GM18499 (cell line): ENCODE measurements at regions not wholly inside any gene's neighbourhood (a gene's known extent, or its start where the extent isn't known, plus 50 kb on each side); places are given as distances from the start of the nearest gene placed in this dataset.
"Not testable (repeated sequence)": the region's sequence is repeated elsewhere in the genome, so short reads cannot be mapped to it uniquely, and the experiment has no call there.

Source experiments
- ATAC-seq: cut with Tn5 transposase; IDR thresholded peaks from one replicate; pipeline ENCODE4 v1.9.1; 2021; ENCODE audit warnings: moderate number of reproducible peaks; ENCODE audit not compliant: insufficient read depth, unreplicated experiment

DNA sequence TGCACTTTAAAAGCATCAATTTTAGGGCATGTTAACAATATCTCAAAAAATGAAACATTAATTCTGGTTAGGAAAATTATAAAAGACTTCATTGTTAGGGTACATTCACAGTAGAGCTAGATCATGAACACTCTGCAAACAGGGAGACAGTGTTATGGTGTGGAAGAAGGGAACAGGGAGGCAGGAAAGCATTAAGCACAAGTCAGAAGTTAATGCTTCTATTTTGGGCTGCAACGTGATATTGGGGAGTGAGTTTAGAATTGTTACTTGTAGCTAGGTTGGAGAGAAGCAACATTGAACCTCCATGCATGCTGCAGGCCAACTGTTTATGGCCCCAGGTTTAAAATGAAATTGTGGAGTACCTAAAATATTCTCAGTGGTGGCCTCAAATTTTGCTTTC is 278.1 kb upstream of the NMUR2 start:
- no peak for ATAC-seq

DNA sequence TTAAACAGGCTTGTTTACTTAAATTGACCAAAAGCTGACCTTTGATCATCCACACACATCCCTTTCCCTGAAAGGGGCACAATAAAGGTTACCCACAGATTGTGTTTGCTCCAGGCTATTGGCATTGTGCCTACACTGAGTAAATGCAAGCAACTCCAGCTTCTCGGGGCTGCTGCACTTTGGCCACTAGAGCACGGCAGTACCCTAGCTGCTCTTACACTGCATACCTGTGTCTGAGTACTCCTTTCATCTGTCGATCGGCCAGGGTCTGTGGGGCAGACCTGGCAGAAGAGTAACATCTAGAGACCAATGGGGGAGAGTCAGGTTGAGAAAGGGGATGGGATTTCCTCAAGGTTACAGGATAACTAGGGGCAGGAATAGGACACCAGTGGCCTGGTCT is 281.9 kb upstream of the NMUR2 start:
- ATAC-seq = no peak

DNA sequence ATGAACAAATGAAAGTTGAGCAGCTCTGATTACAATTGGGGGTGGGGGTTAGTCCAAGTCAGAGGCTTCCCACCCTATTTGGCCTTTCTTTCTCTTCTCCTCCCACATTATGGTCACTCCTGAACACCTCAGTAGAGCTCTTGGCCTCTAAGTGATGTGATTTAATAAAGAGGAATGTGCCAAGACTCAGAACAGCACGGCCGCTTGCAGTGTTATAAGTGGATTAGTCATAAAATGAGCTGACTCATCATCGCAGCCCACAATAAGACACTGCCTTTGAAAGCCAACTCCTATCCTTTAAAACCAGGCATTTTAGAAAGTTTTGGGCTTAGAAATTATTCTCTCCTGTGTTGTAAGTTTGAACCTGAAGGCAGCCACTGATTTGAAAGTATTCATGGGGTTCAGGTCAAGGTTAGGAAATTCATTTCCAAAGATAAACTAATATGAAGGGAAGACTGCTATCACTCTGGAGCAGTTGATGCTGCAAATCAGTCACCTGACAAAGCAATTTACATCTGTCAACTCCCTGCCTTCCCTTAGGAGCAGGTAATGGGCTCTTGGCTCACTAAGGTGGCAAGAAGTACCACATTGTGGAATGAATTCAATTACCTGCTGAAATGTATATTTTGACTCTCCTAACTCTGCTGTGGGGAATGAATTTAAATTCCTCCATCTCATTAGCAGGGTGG is 283.6 kb upstream of the NMUR2 start:
- no peak for ATAC-seq

DNA sequence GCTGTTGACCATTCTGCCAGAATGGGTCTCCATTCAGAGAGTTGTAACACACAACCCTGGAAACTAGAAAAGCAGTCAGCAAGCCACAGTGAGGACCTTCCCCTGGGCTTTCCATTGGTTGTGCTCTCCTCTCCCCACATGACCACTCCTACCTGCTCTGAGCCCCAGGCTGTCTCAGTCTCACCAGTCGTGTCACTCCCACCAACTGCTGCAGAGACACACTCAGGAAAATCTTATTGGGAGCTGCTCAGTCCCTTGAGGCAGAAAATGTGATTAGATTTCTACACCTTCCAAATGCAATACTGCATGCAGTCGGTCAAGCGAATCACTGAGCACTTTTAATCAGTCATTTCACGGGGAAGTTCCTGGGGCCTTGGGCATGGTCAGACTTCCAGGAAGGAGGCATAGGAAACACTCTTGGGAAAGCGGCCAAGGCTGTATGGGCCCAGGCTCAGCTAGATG is 284.2 kb upstream of the NMUR2 start:
- no peak for ATAC-seq

DNA sequence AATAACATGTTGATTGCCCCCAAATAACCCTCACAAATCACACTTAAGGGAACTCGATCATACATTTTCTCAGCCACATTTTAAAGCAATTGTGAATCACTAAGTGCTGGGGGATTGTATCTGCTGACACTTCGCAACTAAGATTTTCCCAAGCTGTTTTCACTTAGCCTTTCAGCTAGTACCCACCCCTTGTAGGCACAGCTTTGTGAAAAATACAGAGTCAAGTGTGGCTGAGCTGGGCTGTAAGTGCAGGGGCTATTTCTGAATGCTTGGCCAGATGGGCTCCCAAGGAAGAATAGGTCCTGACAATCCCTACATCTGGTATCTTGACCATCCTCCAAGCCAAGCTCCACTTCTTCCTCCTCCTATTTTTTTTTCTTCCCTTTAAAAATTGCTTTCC is 289.2 kb upstream of the NMUR2 start:
- no peak for ATAC-seq

DNA sequence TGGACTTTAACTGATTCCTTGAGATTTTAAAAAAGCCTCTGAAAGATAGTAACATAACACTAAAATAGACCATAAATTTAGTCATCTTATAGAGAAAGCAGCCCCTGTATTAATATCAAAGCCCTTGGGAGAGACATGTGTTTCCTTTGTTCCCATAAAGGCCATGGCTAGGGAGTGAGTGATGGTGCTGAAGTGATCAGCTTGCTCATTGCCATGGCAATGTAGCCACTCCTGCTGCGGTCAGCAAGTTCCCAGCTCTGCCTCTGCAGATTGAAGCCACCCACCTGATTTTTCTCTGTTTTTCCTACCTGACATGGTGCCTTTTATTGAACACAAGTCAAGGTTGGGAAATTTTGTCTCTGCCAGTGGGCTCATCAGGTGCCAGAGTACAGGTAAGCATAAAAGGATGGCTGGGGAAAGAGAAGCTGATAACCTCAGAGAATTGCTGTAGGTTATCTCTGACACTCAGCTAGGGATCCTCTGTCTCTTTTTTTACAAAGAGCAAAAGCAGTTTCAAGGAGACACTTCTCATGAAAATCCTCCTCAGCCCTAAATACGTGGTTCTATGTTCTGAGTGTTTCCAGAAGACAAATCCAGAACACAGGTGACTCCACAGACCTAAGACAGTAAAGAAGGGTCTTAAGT is 296.3 kb upstream of the NMUR2 start:
- ATAC-seq = no peak

DNA sequence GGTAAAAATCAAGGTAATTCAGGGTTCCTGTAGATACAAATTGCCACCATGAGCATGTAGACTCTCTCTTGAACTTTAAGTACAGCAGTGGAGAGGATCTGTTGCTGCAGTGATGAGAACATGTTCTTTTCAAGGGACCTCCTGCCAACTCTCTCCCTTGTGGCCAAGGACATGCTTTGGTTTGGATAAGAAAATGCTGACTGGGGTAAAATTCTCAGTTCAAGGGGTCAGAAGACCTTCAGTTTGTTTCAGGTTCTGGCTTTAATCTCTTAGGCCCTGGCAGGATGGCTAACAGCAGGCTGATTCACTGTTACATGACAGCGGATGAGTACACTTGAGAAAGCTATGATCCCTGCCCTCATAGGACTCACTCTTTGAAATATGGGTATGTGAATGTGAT is 299.2 kb upstream of the NMUR2 start:
- ATAC-seq = no peak

DNA sequence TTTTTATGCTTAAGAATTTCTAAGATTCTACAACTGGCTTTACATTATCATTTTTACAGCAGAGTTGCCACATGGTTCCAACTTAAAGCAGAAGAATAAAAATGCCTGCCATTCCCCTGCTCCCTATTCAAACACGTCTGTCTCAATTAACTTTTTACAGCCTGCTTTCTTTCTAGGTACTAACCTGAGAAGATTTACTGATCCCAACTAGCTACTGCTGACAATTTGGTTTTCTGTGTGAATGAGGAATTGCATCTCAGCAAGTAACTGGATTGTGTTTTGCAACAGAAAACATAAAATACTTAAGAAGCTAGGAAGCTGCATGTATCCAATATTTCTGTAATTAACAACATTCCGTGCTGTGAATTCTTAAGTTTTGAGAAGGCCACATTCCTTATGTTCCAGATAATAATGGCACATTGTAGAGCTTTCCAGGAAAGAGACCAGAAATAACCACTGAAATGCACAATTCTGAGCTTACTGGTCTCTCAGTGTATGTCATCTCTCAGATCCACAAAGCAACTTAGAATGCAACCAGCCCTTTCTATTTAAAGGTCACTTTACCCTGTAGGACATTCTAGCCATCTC is 306.8 kb upstream of the NMUR2 start:
- no peak for ATAC-seq

DNA sequence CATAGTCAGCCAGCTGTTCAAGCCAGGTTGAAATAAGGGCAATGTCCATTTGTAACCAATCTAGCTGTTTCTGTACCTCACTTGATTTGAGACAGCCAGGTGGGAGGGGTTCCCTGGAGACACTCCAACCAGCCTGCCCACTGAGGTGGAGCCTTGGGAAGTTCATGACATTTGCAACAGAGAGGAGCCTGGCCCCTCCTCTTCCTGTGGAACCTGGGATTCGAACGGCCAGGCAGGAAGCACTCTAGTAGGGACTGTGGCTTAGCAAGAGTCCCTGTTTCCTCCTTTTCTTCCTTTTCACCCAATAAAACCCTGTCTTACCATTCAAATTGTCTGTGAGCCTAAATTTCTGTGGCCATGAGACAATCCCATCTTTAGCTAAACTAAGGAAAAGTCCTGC is 312.3 kb upstream of the NMUR2 start:
- no peak for ATAC-seq

DNA sequence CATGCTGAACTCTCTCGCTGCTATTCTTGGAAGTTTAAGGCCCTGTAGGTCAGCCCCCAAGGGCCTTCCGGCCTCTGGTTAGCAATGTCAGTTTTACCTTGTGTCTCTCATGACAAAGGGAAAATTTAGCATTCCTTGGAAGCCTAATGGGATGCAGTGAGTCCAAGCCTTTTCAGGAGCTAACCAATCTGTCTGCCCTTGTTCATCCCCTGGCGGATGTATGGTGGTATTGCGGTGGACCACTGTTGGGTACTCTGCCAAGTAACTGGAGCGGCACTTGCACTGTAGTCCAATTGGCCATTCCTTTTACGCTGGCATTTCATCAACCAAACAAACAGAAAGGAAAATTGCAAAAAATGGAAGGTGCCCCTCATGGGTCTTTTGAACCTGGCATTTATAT is 318.4 kb upstream of the NMUR2 start:
- ATAC-seq = no peak

DNA sequence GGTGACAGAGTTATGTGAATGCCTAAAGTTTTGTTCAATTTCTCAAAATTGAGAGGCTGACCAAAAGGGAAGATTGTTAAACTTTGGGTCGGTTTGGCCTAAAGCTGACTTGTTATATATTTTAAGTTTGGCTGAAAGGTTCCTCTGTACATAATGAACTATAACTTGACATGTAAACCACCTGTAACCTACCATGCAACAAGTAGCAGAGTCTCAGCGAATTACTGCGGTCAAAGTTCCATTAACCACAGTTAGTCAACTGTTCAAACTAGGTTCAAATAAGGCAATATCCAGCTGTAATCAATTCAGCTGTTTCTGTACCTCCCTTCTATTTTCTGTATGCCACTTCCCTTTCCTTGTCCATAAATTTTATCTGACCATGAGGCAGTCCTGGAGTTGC is 325.1 kb upstream of the NMUR2 start:
- ATAC-seq = no peak

DNA sequence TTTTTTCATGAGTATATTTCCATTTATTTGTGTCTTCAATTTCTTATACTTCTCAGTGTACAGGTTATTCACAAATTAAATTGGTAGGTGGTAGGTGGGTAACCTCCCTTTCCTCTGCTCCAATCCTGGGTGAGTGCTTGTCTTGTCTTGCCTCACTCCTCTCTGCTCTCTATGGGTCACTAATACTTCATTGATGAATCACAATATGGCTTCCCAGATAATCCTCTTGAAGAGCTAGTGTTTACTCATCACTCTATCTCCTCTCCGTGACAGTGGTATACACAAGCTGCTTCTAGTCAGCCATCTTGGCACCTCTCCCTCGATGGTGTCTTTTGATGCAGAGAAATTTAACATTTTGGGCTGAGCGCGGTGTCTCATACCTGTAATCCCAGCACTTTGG is 331.8 kb upstream of the NMUR2 start:
- ATAC-seq = no peak

DNA sequence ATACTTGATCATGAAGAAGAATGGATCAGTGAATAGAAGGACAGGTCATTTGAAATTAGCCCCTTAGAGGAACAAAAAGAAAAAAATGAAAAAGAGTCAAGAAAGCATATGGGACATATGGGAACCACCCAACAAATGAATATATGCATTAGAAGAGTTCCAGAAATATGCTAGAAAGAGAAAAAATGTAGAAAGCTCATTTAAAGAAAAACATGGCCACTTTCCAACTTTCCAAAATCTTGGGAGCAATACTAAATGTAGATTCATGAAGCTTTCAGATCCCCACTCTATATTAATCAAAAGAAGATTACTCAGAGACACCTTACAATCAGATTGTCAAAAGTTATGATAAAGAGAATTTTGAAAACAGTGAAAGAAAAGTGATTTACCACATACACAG is 334.8 kb upstream of the NMUR2 start:
- ATAC-seq = no peak

DNA sequence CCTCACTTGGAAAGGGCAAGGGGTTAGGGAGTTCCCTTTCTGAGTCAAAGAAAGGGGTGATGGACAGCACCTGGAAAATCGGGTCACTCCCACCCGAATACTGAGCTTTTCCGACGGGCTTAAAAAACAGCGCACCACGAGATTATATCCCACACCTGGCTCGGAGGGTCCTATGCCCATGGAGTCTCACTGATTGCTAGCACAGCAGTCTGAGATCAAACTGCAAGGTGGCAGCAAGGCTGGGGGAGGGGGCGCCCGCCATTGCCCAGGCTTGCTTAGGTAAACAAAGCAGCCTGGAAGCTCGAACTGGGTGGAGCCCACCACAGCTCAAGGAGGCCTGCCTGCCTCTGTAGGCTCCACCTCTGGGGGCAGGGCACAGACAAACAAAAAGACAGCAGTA is 336.0 kb upstream of the NMUR2 start:
- ATAC-seq = not testable (repeated sequence)

DNA sequence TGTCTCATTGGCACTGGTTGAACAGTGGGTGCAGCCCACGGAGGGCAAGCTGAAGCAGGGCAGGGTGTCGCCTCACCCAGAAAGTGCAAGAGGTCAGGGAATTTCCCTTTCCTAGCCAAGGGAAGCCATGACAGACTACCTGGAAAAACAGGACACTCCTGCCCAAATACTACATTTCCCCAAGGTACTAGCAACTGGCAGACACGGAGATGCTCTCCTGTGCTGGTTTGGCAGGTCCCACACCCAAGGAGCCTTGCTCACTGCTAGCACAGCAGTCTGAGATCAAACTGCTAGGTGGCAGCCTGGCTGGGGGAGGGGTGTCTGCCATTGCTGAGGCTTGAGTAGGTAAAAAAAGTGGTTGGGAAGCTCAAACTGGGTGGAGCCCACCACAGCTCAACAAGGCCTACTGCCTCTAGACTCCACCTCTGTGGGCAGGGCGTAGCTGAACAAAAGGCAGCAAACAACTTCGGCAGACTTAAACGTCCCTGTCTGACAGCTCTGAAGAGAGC is 382.7 kb upstream of the NMUR2 start:
- not testable (repeated sequence) for ATAC-seq

DNA sequence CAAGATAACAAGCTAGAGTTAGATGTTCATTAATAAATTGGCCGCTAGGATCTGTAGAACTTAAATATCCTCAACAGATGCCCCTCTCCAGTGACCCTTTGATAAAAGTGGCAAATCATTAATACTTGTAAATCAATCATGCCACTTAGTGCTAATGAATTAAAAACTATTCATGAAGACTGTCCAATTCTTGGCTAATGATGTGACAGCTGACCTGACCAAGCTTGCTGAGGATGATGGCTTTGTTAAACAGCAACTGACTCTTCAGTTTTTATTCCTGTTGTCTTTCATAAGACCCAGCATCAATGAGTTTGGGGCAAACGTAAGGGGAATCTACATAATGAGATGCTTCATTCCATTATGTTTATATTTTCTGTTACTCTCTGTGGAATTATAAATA is 396.8 kb upstream of the NMUR2 start:
- no peak for ATAC-seq

DNA sequence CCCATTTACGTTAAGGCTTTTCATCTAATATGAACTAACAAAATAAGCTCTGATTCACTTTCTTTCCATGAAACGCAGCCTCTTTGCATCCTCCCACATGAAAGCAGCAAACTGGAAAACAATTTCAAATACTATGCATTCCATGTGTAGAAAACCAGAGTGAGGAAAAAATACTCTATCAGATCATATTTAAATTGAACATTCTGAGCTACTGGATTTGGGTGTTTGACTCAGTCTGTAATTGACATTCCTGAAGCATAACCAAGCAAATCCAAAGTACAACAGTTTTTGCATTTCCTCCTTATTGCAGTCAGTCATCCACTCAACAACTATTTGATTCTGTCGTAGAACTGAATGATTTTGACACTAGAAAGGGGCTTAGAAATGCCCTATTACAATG is 399.1 kb upstream of the NMUR2 start:
- no peak for ATAC-seq

DNA sequence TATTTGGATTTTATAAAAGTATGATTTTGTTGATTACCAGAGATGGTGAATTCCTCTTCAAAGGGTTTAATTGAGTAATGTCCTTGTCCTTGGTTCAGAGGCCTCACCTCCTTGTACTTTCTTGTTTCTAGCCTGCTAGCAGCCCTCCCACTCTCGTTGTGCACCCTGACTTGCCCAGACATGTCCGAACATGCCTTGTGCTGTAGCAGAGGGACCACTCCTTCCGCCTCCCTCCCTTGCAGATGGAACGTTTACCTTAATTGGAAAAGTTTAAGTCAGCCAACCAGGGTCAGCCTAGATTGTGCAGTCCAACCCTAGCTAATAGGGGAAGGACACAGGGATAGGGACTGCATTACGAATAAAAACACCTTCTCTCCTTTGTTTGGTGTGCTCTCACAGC is 406.9 kb upstream of the NMUR2 start:
- no peak for ATAC-seq

DNA sequence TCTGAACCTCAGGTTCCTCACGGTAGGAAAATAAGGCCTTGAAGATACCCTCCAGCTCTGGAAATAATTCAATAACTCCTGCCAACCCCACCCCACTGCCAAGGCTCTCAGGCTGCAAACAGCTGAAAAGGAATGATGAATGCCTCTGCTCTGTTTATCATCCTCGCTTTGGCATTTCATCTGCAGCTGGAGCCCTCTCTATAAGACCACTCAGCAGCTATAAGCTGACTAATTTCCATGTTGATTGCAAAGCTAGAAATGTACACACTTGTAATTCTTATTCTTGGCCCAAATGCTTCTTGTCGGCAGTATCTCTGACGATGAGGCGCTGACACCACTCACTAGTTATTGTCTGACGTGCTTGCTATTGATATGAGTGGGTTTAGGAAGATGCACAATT is 408.4 kb upstream of the NMUR2 start:
- no peak for ATAC-seq

DNA sequence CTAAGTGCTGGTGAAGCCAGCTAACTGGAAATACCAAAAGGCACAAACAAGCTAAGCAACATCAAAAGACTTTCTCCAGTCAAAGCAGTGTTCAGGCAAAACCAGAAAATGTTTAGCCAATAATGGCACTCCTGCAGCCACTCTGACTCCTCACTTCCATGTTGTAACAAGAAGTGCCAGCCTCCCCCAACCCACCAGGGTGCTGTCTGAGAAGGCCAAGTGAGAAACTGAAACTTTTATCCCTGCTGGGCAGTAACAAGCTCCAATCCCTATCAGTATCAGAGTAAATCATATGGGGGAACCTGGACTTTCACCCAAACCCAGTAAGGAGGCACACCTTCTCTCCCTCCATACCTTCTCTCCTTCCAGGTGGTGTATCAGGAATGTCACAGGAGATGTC is 414.8 kb upstream of the NMUR2 start:
- ATAC-seq = no peak

DNA sequence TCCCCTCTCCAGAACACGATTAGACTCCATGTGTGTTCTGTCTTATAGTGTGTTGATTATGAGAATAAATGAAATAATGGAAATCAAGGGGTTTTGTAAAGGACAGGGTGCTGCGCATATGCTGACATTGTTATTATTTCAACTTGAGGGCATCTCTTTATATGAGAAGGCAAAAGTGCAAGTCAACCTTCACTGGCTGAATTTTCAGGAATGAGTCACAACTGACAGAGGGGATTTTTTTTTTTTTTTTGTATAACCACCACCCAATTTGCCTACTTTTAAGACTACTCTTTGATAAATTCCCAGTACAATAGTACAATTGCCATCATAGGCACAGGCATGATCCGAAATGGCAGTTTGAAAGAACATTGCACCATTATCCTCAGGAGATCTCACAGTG is 419.2 kb upstream of the NMUR2 start:
- no peak for ATAC-seq
